Left ventricle myocardium inferior (tissue), 1 donor: ENCODE measurements at regions not wholly inside any gene's neighbourhood (a gene's known extent, or its start where the extent isn't known, plus 50 kb on each side); places are given as distances from the start of the nearest gene placed in this dataset.
"Not testable (repeated sequence)": the region's sequence is repeated elsewhere in the genome, so short reads cannot be mapped to it uniquely, and the experiment has no call there.

ENCODE experiments used
- DNase-seq: peaks from one replicate; pipeline ENCODE4 v3.0.0-alpha.2; 2020
- H3K27ac ChIP-seq: fragments of 200-600 bp; replicated peaks from 2 replicates; pipeline ENCODE4 v1.8.0; 2021
- H3K27me3 ChIP-seq: fragments of 200-600 bp; 2 replicates; pipeline ENCODE4 v1.8.0; 2021; ENCODE audit warnings: low read depth
- H3K36me3 ChIP-seq: fragments of 200-600 bp; 2 replicates; pipeline ENCODE4 v1.8.0; 2021
- H3K4me1 ChIP-seq: fragments of 200-600 bp; 2 replicates; pipeline ENCODE4 v1.8.0; 2021
- H3K4me3 ChIP-seq: fragments of 200-600 bp; 2 replicates; pipeline ENCODE4 v1.8.0; 2021; ENCODE audit warnings: mild to moderate bottlenecking, moderate library complexity
- H3K9me3 ChIP-seq: fragments of 200-600 bp; replicated peaks from 2 replicates; pipeline ENCODE4 v1.8.0; 2021
- CTCF ChIP-seq: fragments of 200-600 bp; IDR thresholded peaks from 2 replicates; pipeline ENCODE4 v1.8.0; 2021; ENCODE audit warnings: antibody characterized with exemption, mild to moderate bottlenecking, borderline replicate concordance
- intact Hi-C: fragments of 100-400 bp; cut with micrococcal nuclease; formaldehyde crosslinking; loops from one replicate; pipeline ENCODE4 v1.11.0; 2022
- donor health status: DM: no; HTN: yes; CAD: no; lungs with severe emphysema.

GRCh38 chr3:137325934-137326333 lies 368.2 kb downstream of the IL20RB start:
- no peak for DNase-seq
- H3K36me3 ChIP-seq: no peaks in the 10 kb centered on the region
- peaks cover 15% of the 10 kb centered on the region for H3K9me3 ChIP-seq
- H3K27me3 ChIP-seq: no peaks in the 10 kb centered on the region
- no peak overlapping the region for H3K27ac ChIP-seq
- no peaks in the 10 kb centered on the region for H3K4me1 ChIP-seq
- no peak for TF ChIP-seq CTCF
- intact Hi-C loops: no loop called here
- no peak overlapping the region for H3K4me3 ChIP-seq

- Histone ChIP-seq H3K27ac (no peak overlapping the region), H3K36me3 (no peaks in the 10 kb centered on the region), H3K4me3 (no peak overlapping the region), H3K27me3 (no peaks in the 10 kb centered on the region), H3K9me3 (peaks cover 2% of the 10 kb centered on the region), H3K4me1 (no peaks in the 10 kb centered on the region)
- intact Hi-C loops: no loop called here
- no peak for DNase-seq
- no peak for TF ChIP-seq CTCF
Measured at GRCh38 chr3:137329594-137329993, 371.8 kb downstream of the IL20RB start.

GRCh38 chr3:137330246-137330645 lies 372.5 kb downstream of the IL20RB start:
- no peak for DNase-seq
- no peaks in the 10 kb centered on the region for H3K4me1 ChIP-seq

GRCh38 chr3:137332297-137332696 lies 374.5 kb downstream of the IL20RB start:
- intact Hi-C loops: no loop called here
- TF ChIP-seq CTCF: no peak

More at GRCh38 chr3:137330246-137330645, 372.5 kb downstream of the IL20RB start:
- Histone ChIP-seq H3K27ac (no peak overlapping the region), H3K27me3 (no peaks in the 10 kb centered on the region), H3K9me3 (no peaks in the 10 kb centered on the region), H3K36me3 (no peaks in the 10 kb centered on the region), H3K4me3 (no peak overlapping the region)
- intact Hi-C loops: no loop called here
- TF ChIP-seq CTCF: no peak

GRCh38 chr3:137335478-137335877 lies 377.7 kb downstream of the IL20RB start:
- H3K27ac ChIP-seq: no peak overlapping the region
- DNase-seq: no peak
- H3K36me3 ChIP-seq: no peaks in the 10 kb centered on the region
- H3K4me1 ChIP-seq: no peaks in the 10 kb centered on the region
- intact Hi-C loops: no loop called here
- no peak for TF ChIP-seq CTCF
- no peaks in the 10 kb centered on the region for H3K27me3 ChIP-seq
- peaks cover 10% of the 10 kb centered on the region for H3K9me3 ChIP-seq
- no peak overlapping the region for H3K4me3 ChIP-seq

More at GRCh38 chr3:137332297-137332696, 374.5 kb downstream of the IL20RB start:
- Histone ChIP-seq H3K4me1 (no peaks in the 10 kb centered on the region), H3K4me3 (no peak overlapping the region), H3K27ac (no peak overlapping the region), H3K27me3 (no peaks in the 10 kb centered on the region), H3K36me3 (no peaks in the 10 kb centered on the region), H3K9me3 (no peaks in the 10 kb centered on the region)
- DNase-seq: no peak

- H3K36me3 ChIP-seq, DNase-seq, H3K27ac ChIP-seq, H3K4me1 ChIP-seq, H3K4me3 ChIP-seq, H3K9me3 ChIP-seq, intact Hi-C loops, H3K27me3 ChIP-seq: not testable (repeated sequence)
Measured at GRCh38 chr3:137338400-137338799, 380.6 kb downstream of the IL20RB start.
